Esophagus squamous epithelium (tissue), 4 donors: ENCODE measurements at regions not wholly inside any gene's neighbourhood (a gene's known extent, or its start where the extent isn't known, plus 50 kb on each side); places are given as distances from the start of the nearest gene placed in this dataset.

Experiments
- CTCF ChIP-seq, 6 experiments: fragments of 450-650 bp in 4 of 6; fragments of 200-600 bp in 2 of 6; sonication (generic) in 2 of 6; IDR thresholded peaks; one replicate each; pipeline ENCODE4 v1.5.1; 2016 to 2019; ENCODE audit warnings: antibody characterized with exemption in 6 of 6, mild to moderate bottlenecking in 4 of 6, moderate library complexity in 4 of 6
- POLR2A ChIP-seq, 4 donors: fragments of 450-650 bp; IDR thresholded peaks; one replicate each; pipeline ENCODE4 v1.6.1; 2017; ENCODE audit warnings: antibody characterized with exemption in 4 of 4, mild to moderate bottlenecking in 4 of 4, moderate library complexity in 3 of 4

- TF ChIP-seq CTCF (IDR thresholded peaks at IDR 0.05) (no peak), POLR2A (IDR thresholded peaks at IDR 0.05) (no peak)
These were observed 556.3 kb upstream of the TBX3 start for GRCh38 chr12:115240251-115240650.
